Loucy (cell line): ENCODE measurements at regions not wholly inside any gene's neighbourhood (a gene's known extent, or its start where the extent isn't known, plus 50 kb on each side); places are given as distances from the start of the nearest gene placed in this dataset.
"Not testable (repeated sequence)": the region's sequence is repeated elsewhere in the genome, so short reads cannot be mapped to it uniquely, and the experiment has no call there.

ENCODE experiments used
- H2AFZ ChIP-seq: fragments of 200-600 bp; sonication (generic); 2 replicates; pipeline ENCODE4 v1.6.0; 2016; ENCODE audit warnings: antibody characterized with exemption, mild to moderate bottlenecking, low read length, moderate library complexity
- H3F3A ChIP-seq: fragments of 200-600 bp; 2 replicates; pipeline ENCODE4 v1.6.0; 2016; ENCODE audit warnings: antibody characterized with exemption, low read depth, mild to moderate bottlenecking
- H3K27me3 ChIP-seq: fragments of 200-600 bp; sonication (generic); 2 replicates; pipeline ENCODE4 v1.6.1; 2014; ENCODE audit warnings: low read length, mild to moderate bottlenecking; ENCODE audit not compliant: insufficient read depth, poor library complexity, severe bottlenecking
- H3K36me3 ChIP-seq: fragments of 200-600 bp; sonication (generic); 2 replicates; pipeline ENCODE4 v1.6.1; 2016; ENCODE audit warnings: low read length; ENCODE audit not compliant: insufficient read depth
- H3K4me1 ChIP-seq: fragments of 200-600 bp; sonication (generic); 2 replicates; pipeline ENCODE4 v1.5.1; 2014; ENCODE audit warnings: low read length, mild to moderate bottlenecking; ENCODE audit not compliant: insufficient read depth, poor library complexity, severe bottlenecking
- H3K4me2 ChIP-seq: fragments of 200-600 bp; sonication (generic); 2 replicates; pipeline ENCODE4 v1.6.0; 2014; ENCODE audit warnings: antibody characterized with exemption, low read length, low read depth, mild to moderate bottlenecking; ENCODE audit not compliant: poor library complexity, severe bottlenecking
- H3K4me3 ChIP-seq: fragments of 200-600 bp; sonication (generic); 2 replicates; pipeline ENCODE4 v1.5.1; 2014; ENCODE audit warnings: low read length, mild to moderate bottlenecking, mixed read lengths; ENCODE audit not compliant: poor library complexity, severe bottlenecking
- H3K79me2 ChIP-seq: fragments of 200-600 bp; sonication (generic); 2 replicates; pipeline ENCODE4 v1.6.1; 2014; ENCODE audit warnings: low read length; ENCODE audit not compliant: insufficient read depth
- H3K9ac ChIP-seq: fragments of 200-600 bp; sonication (generic); 2 replicates; pipeline ENCODE4 v1.6.0; 2014; ENCODE audit warnings: mild to moderate bottlenecking, low read depth, low read length, moderate library complexity; ENCODE audit not compliant: poor library complexity, severe bottlenecking
- H3K9me2 ChIP-seq: fragments of 200-600 bp; sonication (generic); replicated peaks from 2 replicates; pipeline ENCODE4 v1.6.1; 2016; ENCODE audit warnings: low read depth, low read length, mixed read lengths
- H3K9me3 ChIP-seq: fragments of 200-600 bp; sonication (generic); 2 replicates; pipeline ENCODE4 v1.6.1; 2014; ENCODE audit warnings: mild to moderate bottlenecking, antibody characterized with exemption, low read length, low read depth; ENCODE audit not compliant: insufficient read depth
- H4K20me1 ChIP-seq: fragments of 200-600 bp; sonication (generic); 2 replicates; pipeline ENCODE4 v1.6.0; 2014; ENCODE audit warnings: antibody characterized with exemption, low read length, mild to moderate bottlenecking; ENCODE audit not compliant: insufficient read depth, poor library complexity, severe bottlenecking
- CTCF ChIP-seq: fragments of 200-600 bp; sonication (generic); conservative IDR thresholded peaks from 2 replicates; pipeline ENCODE4 v1.5.1; 2014; ENCODE audit warnings: mild to moderate bottlenecking, antibody characterized with exemption, low read length
- EZH2phosphoT487 ChIP-seq: fragments of 200-600 bp; IDR thresholded peaks from 2 replicates; pipeline ENCODE4 v1.6.1; 2018; ENCODE audit warnings: antibody characterized with exemption, mild to moderate bottlenecking, moderate library complexity, borderline replicate concordance

DNA sequence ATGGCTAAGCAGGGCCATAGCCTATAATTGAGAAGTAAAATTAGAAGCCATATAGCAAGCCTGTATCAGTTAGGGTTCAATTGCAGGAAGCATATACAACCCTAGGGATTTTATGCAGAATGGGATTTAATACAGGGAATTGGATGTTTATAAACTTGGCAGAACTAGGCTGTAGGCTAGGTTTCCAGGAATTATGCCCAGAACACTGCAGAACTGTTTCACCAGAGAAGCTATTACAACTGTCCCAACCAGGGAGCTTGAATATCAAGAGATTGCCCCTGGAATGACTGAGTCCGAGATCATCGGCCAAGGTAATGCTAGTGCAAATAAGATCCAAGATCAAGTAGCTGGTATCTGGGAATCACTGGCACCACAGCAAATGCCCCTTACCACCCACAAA, 64.0 kb downstream of the PRR15 start:
- Histone ChIP-seq H3K4me1 (no peaks in the 10 kb centered on the region), H3K27me3 (no peaks in the 10 kb centered on the region), H2AFZ (no peak overlapping the region), H3K4me2 (no peak overlapping the region), H3K79me2 (no peaks in the 10 kb centered on the region), H3K9me2 (no peaks in the 10 kb centered on the region), H3K9ac (no peak overlapping the region), H3K9me3 (no peaks in the 10 kb centered on the region), H3K4me3 (no peak overlapping the region), H3K36me3 (no peaks in the 10 kb centered on the region), H4K20me1 (no peaks in the 10 kb centered on the region), H3F3A (no peaks in the 10 kb centered on the region)
- TF ChIP-seq EZH2phosphoT487 (no peak), CTCF (no peak)

- no peaks in the 10 kb centered on the region for H3K9me3 ChIP-seq
- no peaks in the 10 kb centered on the region for H3K79me2 ChIP-seq
- no peak for TF ChIP-seq EZH2phosphoT487
- no peak for TF ChIP-seq CTCF
- H3K9me2 ChIP-seq, result no peaks in the 10 kb centered on the region
- no peaks in the 10 kb centered on the region for H3F3A ChIP-seq
- no peak overlapping the region for H2AFZ ChIP-seq
- H3K27me3 ChIP-seq, result no peaks in the 10 kb centered on the region
- no peak overlapping the region for H3K4me2 ChIP-seq
- H4K20me1 ChIP-seq, result no peaks in the 10 kb centered on the region
- no peak overlapping the region for H3K9ac ChIP-seq
- no peaks in the 10 kb centered on the region for H3K36me3 ChIP-seq
- no peaks in the 10 kb centered on the region for H3K4me1 ChIP-seq
- no peak overlapping the region for H3K4me3 ChIP-seq
Measured at GRCh38 chr7:29629507-29629906, 65.9 kb downstream of the PRR15 start.

GRCh38 chr7:29635067-29636008, 71.7 kb downstream of the PRR15 start:
- not testable (repeated sequence) for H3K9me3 ChIP-seq, H3K27me3 ChIP-seq, H3K9me2 ChIP-seq, H3K4me3 ChIP-seq, H3K9ac ChIP-seq, H2AFZ ChIP-seq, H3K36me3 ChIP-seq, H3K79me2 ChIP-seq, H3K4me1 ChIP-seq, H4K20me1 ChIP-seq, H3F3A ChIP-seq, H3K4me2 ChIP-seq
- peak; percentile 70 for TF ChIP-seq CTCF
